ENCODE measurements at regions not wholly inside any gene's neighbourhood (a gene's known extent, or its start where the extent isn't known, plus 50 kb on each side); places are given as distances from the start of the nearest gene placed in this dataset.

DNA sequence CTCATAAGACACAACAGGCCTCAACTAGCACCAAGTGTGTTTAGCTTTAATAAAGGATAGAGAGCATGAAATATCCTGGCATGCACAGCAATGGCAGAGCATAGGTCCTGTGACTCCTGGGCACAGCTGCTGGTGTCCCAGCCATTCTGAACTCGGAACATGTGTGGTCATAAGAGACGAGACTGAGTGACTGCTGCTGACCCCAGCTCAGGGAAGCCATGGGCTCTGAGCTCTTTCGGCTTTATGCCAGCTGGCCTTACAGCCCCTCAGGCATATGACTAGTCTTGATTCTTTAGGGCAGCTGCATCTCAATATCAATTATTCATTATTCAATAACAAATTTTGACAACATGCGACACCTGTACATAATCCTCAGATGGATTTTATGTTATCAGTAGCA, 62.4 kb upstream of the TOPAZ1 start:
- H3K36me3 ChIP-seq (ENCODE audit: control insufficient read depth, insufficient read depth, low read length) = no peaks in the 10 kb centered on the region
- H3K79me1 ChIP-seq (ENCODE audit: low read depth in 1 of 2, low read length in 2 of 2) = no peaks in the 10 kb centered on the region
- no peak overlapping the region for H4K5ac ChIP-seq (ENCODE audit: low read depth, low read length)
- H3K4me2 ChIP-seq (ENCODE audit: low read depth, low read length) = no peak overlapping the region
- no peak overlapping the region for H3K9ac ChIP-seq (ENCODE audit: low read depth, low read length)
- TF ChIP-seq RCOR1 (IDR thresholded peaks at IDR 0.05; ENCODE audit: insufficient replicate concordance, low read length) (no peak), RAD21 (IDR thresholded peaks at IDR 0.05; ENCODE audit: low read length) (no peak), CHD1 (IDR thresholded peaks at IDR 0.05; ENCODE audit: low read depth, low read length) (no peak), MAFK (IDR thresholded peaks at IDR 0.05; ENCODE audit: low read depth, low read length) (no peak), MXI1 (IDR thresholded peaks at IDR 0.05; ENCODE audit: borderline replicate concordance, low read depth, low read length) (no peak), BHLHE40 (IDR thresholded peaks at IDR 0.05; ENCODE audit: low read depth, low read length) (no peak), MAZ (IDR thresholded peaks at IDR 0.05; ENCODE audit: borderline replicate concordance, low read depth, low read length) (no peak), CEBPB (IDR thresholded peaks at IDR 0.05; ENCODE audit: low read depth, low read length) (no peak), RFX5 (IDR thresholded peaks at IDR 0.05; ENCODE audit: low read depth, low read length) (no peak), NFE2L2 (IDR thresholded peaks at IDR 0.05; ENCODE audit: low read depth, low read length) (no peak), POLR2A (IDR thresholded peaks at IDR 0.05; ENCODE audit: low read depth, low read length) (no peak), FOS (IDR thresholded peaks at IDR 0.05; ENCODE audit: low read depth, low read length) (no peak), SMC3 (IDR thresholded peaks at IDR 0.05; ENCODE audit: low read depth, low read length) (no peak)
- TF ChIP-seq, protein P1, sequence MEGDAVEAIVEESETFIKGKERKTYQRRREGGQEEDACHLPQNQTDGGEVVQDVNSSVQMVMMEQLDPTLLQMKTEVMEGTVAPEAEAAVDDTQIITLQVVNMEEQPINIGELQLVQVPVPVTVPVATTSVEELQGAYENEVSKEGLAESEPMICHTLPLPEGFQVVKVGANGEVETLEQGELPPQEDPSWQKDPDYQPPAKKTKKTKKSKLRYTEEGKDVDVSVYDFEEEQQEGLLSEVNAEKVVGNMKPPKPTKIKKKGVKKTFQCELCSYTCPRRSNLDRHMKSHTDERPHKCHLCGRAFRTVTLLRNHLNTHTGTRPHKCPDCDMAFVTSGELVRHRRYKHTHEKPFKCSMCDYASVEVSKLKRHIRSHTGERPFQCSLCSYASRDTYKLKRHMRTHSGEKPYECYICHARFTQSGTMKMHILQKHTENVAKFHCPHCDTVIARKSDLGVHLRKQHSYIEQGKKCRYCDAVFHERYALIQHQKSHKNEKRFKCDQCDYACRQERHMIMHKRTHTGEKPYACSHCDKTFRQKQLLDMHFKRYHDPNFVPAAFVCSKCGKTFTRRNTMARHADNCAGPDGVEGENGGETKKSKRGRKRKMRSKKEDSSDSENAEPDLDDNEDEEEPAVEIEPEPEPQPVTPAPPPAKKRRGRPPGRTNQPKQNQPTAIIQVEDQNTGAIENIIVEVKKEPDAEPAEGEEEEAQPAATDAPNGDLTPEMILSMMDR (conservative IDR thresholded peaks at IDR 0.05; ENCODE audit: low read depth, low read length) = no peak
- BruUV-seq (replicated peaks) = no TSS peak
- dilution Hi-C loops (cut with HindIII; ENCODE audit: low sequenced_read_pairs, unreplicated experiment) (no loop called here), intact Hi-C loops (cut with micrococcal nuclease) (no loop called here), in situ Hi-C loops (cut with MboI; ENCODE audit: low sequenced_read_pairs) (loop anchor here (25.0 kb wide), 1 partner anchor 1217 kb away; no protein-coding TSS in a partner anchor)
- no peaks in the 10 kb centered on the region for H3K27me3 ChIP-seq (ENCODE audit: control insufficient read depth, insufficient read depth, low read length)
- H2AFZ ChIP-seq (replicated peaks; ENCODE audit: low read length, poor library complexity) = no peak overlapping the region
- no peak overlapping the region for H3K23ac ChIP-seq (ENCODE audit: low read depth, low read length)
- no peak overlapping the region for H2BK5ac ChIP-seq (ENCODE audit: low read depth, low read length, poor library complexity, severe bottlenecking)
- H3K14ac ChIP-seq (replicated peaks; ENCODE audit: low read depth, low read length) = no peak overlapping the region
- no peak for DNase-seq
- no peaks in the 10 kb centered on the region for H3K9me1 ChIP-seq (ENCODE audit: insufficient read depth, low read length)
- no peak overlapping the region for H2BK20ac ChIP-seq (ENCODE audit: low read depth, low read length)
- POLR2A ChIA-PET (ENCODE audit: unreplicated experiment) = no interaction called here
- no peak overlapping the region for H2BK15ac ChIP-seq (ENCODE audit: low read depth, low read length)
- ATAC-seq (ENCODE audit: low read depth) = no peak
- no peaks in the 10 kb centered on the region for H3K9me3 ChIP-seq (ENCODE audit: control insufficient read depth, insufficient read depth, low read length)
- no peak overlapping the region for H2AK9ac ChIP-seq (replicated peaks; ENCODE audit: low read depth, low read length, poor library complexity)
- H3K4me3 ChIP-seq (ENCODE audit: insufficient read depth, low read depth, low read length) = no peak overlapping the region
- CTCF ChIA-PET = no interaction called here
- no peaks in the 10 kb centered on the region for H4K20me1 ChIP-seq (ENCODE audit: insufficient read depth, low read length)
- no peak overlapping the region for H4K8ac ChIP-seq (ENCODE audit: low read depth in 2 of 2, low read length in 2 of 2)
- no peak overlapping the region for H3K4ac ChIP-seq (ENCODE audit: low read depth, low read length)
- no peak overlapping the region for H4K91ac ChIP-seq (ENCODE audit: insufficient read depth, low read depth, low read length)
- WGBS, 2 experiments (ENCODE audit: extremely low coverage in 2 of 2, insufficient read length in 1 of 2) = no CpG with 5 or more reads among the region's 4 CpGs
- H3K56ac ChIP-seq (ENCODE audit: extremely low read depth, insufficient read depth, low read length) = no peak overlapping the region
- H3K18ac ChIP-seq (ENCODE audit: low read depth, low read length) = no peak overlapping the region
- no peaks in the 10 kb centered on the region for H3K4me1 ChIP-seq (ENCODE audit: control insufficient read depth, insufficient read depth, low read length)
- no peak overlapping the region for H2BK120ac ChIP-seq (ENCODE audit: low read depth, low read length)
- no peak overlapping the region for H3K27ac ChIP-seq (ENCODE audit: insufficient read depth, low read length)
- H2AK5ac ChIP-seq (ENCODE audit: low read depth, low read length) = no peak overlapping the region

Measured in IMR-90 (cell line).